OCI-LY1 (cell line): ENCODE measurements at regions not wholly inside any gene's neighbourhood (a gene's known extent, or its start where the extent isn't known, plus 50 kb on each side); places are given as distances from the start of the nearest gene placed in this dataset.

ENCODE experiments used
- H2AFZ ChIP-seq: fragments of 200-600 bp; sonication (generic), shearing (Covaris generic); 2 replicates; pipeline ENCODE4 v1.6.0; 2014; ENCODE audit warnings: antibody characterized with exemption, mild to moderate bottlenecking, low read length
- H3F3A ChIP-seq: fragments of 200-600 bp; sonication (generic), shearing (Covaris generic); 2 replicates; pipeline ENCODE4 v1.6.0; 2014; ENCODE audit warnings: mild to moderate bottlenecking, antibody characterized with exemption, low read length, moderate library complexity; ENCODE audit not compliant: insufficient read depth
- H3K27ac ChIP-seq: fragments of 200-600 bp; sonication (generic); 2 replicates; pipeline ENCODE4 v1.5.1; 2014; ENCODE audit warnings: low read length, mixed run types, mild to moderate bottlenecking, low read depth; ENCODE audit not compliant: poor library complexity, severe bottlenecking
- H3K27me3 ChIP-seq: fragments of 200-600 bp; sonication (generic); 2 replicates; pipeline ENCODE4 v1.6.0; 2014; ENCODE audit warnings: antibody characterized with exemption, mild to moderate bottlenecking, low read length, moderate library complexity; ENCODE audit not compliant: insufficient read depth
- H3K36me3 ChIP-seq: fragments of 200-600 bp; sonication (generic); 2 replicates; pipeline ENCODE4 v1.6.1; 2014; ENCODE audit warnings: mild to moderate bottlenecking, antibody characterized with exemption, low read length, moderate library complexity, mixed read lengths; ENCODE audit not compliant: insufficient read depth
- H3K4me1 ChIP-seq: fragments of 200-600 bp; sonication (generic); 2 replicates; pipeline ENCODE4 v1.5.1; 2014; ENCODE audit warnings: mild to moderate bottlenecking, low read length, moderate library complexity; ENCODE audit not compliant: insufficient read depth, severe bottlenecking
- H3K4me2 ChIP-seq: fragments of 200-600 bp; sonication (generic), shearing (Covaris generic); 2 replicates; pipeline ENCODE4 v1.6.1; 2014; ENCODE audit warnings: low read length
- H3K4me3 ChIP-seq: fragments of 200-600 bp; sonication (generic); 2 replicates; pipeline ENCODE4 v1.5.1; 2014; ENCODE audit warnings: low read length, low read depth, mild to moderate bottlenecking, mixed read lengths; ENCODE audit not compliant: poor library complexity, severe bottlenecking
- H3K79me2 ChIP-seq: fragments of 200-600 bp; shearing (Covaris generic); 2 replicates; pipeline ENCODE4 v1.6.1; 2016; ENCODE audit warnings: mixed run types, low read length, mixed read lengths; ENCODE audit not compliant: insufficient read depth
- H3K9ac ChIP-seq: fragments of 200-600 bp; sonication (generic), shearing (Covaris generic); 2 replicates; pipeline ENCODE4 v1.6.1; 2014; ENCODE audit warnings: mild to moderate bottlenecking, low read length, mixed read lengths
- H3K9me2 ChIP-seq: fragments of 200-600 bp; sonication (generic), shearing (Covaris generic); 2 replicates; pipeline ENCODE4 v1.6.1; 2014; ENCODE audit warnings: low read depth, mild to moderate bottlenecking, low read length, mixed read lengths
- H3K9me3 ChIP-seq: fragments of 200-600 bp; shearing (Covaris generic); 2 replicates; pipeline ENCODE4 v1.6.1; 2014; ENCODE audit warnings: low read length, mixed read lengths
- H4K20me1 ChIP-seq: fragments of 200-600 bp; sonication (generic), shearing (Covaris generic); 2 replicates; pipeline ENCODE4 v1.6.0; 2016; ENCODE audit warnings: mild to moderate bottlenecking, low read length; ENCODE audit not compliant: insufficient read depth
- EZH2 ChIP-seq: fragments of 200-600 bp; sonication (generic), shearing (Covaris generic); IDR thresholded peaks from 2 replicates; pipeline ENCODE4 v1.8.0; 2017; ENCODE audit warnings: borderline replicate concordance, mixed run types, mild to moderate bottlenecking, antibody characterized with exemption, low read length, moderate library complexity, mixed read lengths
- TF ChIP-seq, protein P1 (sequence below): fragments of 200-600 bp; sonication (generic), shearing (Covaris generic); IDR thresholded peaks from 2 replicates; pipeline ENCODE4 v1.5.1; 2017; ENCODE audit warnings: mild to moderate bottlenecking, antibody characterized with exemption, low read length, moderate library complexity, mixed read lengths

DNA sequence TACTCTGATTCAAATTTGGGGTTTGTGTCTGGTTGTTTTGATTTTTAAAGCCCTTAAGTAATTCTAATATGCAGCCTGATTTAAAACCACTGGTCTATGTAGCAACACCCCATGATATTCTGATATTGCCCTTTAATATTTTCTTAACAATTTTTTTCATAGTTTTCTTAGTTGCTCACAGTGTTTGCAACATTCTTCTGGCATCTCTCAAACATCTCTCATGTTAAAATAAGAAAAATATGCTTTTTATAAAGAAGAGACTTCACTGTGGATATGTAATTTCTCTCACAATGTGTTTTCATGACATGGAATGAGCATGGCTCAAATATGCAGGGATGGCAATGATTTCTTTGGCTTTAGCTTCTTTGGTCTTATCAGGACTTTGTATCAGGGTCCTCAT, 183.7 kb downstream of the TAF11L14 start:
- H3K9ac ChIP-seq = no peak overlapping the region
- no peaks in the 10 kb centered on the region for H3K9me2 ChIP-seq
- H3F3A ChIP-seq = no peaks in the 10 kb centered on the region

DNA sequence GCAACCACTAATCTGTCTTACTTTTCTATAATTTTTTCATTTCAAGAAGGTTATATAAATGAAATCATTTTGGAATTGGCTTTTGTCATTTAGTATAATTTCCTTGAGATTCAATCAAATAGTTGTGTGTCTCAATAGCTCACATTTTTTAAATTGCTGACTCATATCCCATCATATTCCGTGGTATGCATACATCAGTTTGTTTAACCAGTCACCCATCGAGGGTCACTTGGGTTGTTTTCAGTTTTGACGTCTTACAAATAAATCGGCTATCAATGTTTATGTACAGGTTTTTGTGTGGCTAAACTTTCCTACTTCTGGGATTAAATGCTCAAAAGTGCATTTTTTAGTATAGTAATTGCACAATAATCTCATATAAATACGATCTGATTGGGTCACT, 185.5 kb downstream of the TAF11L14 start:
- H3K79me2 ChIP-seq = no peaks in the 10 kb centered on the region
- no peak overlapping the region for H2AFZ ChIP-seq
- no peak overlapping the region for H3K27ac ChIP-seq
- no peak overlapping the region for H3K4me3 ChIP-seq
- no peaks in the 10 kb centered on the region for H3K4me1 ChIP-seq
- H3K27me3 ChIP-seq = no peaks in the 10 kb centered on the region
- H3K4me2 ChIP-seq = no peak overlapping the region
- TF ChIP-seq, protein P1, sequence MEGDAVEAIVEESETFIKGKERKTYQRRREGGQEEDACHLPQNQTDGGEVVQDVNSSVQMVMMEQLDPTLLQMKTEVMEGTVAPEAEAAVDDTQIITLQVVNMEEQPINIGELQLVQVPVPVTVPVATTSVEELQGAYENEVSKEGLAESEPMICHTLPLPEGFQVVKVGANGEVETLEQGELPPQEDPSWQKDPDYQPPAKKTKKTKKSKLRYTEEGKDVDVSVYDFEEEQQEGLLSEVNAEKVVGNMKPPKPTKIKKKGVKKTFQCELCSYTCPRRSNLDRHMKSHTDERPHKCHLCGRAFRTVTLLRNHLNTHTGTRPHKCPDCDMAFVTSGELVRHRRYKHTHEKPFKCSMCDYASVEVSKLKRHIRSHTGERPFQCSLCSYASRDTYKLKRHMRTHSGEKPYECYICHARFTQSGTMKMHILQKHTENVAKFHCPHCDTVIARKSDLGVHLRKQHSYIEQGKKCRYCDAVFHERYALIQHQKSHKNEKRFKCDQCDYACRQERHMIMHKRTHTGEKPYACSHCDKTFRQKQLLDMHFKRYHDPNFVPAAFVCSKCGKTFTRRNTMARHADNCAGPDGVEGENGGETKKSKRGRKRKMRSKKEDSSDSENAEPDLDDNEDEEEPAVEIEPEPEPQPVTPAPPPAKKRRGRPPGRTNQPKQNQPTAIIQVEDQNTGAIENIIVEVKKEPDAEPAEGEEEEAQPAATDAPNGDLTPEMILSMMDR = no peak
- no peak for TF ChIP-seq EZH2
- no peaks in the 10 kb centered on the region for H3K36me3 ChIP-seq
- H3K9me2 ChIP-seq = no peaks in the 10 kb centered on the region
- H3K9ac ChIP-seq = no peak overlapping the region
- H3K9me3 ChIP-seq = no peaks in the 10 kb centered on the region
- no peaks in the 10 kb centered on the region for H4K20me1 ChIP-seq
- H3F3A ChIP-seq = no peaks in the 10 kb centered on the region

More for the DNA sequence above, 183.7 kb downstream of the TAF11L14 start:
- Histone ChIP-seq H3K4me1 (no peaks in the 10 kb centered on the region), H3K36me3 (no peaks in the 10 kb centered on the region), H3K4me2 (no peak overlapping the region), H3K79me2 (no peaks in the 10 kb centered on the region), H3K4me3 (no peak overlapping the region), H4K20me1 (no peaks in the 10 kb centered on the region), H2AFZ (no peak overlapping the region), H3K27ac (no peak overlapping the region), H3K27me3 (no peaks in the 10 kb centered on the region), H3K9me3 (no peaks in the 10 kb centered on the region)
- TF ChIP-seq EZH2 = no peak
- TF ChIP-seq, protein P1 = no peak

DNA sequence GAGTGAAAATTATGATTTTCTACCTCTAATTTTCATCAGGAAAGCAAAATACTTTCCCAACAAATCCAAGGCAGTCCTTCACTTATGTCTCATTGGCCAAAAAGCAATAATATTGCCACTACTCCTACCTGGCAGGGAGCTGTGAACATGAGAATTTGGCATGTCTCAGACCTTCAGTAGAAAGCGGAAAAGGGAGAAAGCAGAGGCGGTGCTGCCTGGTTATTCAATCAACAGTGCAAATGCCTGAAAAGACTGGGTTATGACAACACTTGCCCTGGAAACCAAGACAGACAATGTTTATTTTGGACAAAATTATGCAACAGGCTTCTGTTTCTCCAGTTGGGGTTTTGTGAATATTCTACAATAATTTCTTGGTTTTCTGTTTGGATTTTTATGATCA, 194.4 kb downstream of the TAF11L14 start:
- H2AFZ ChIP-seq = no peak overlapping the region
- no peaks in the 10 kb centered on the region for H3K79me2 ChIP-seq
- H3K9me3 ChIP-seq = no peaks in the 10 kb centered on the region
- no peaks in the 10 kb centered on the region for H4K20me1 ChIP-seq
- H3K27ac ChIP-seq = no peak overlapping the region
- H3K4me2 ChIP-seq = no peak overlapping the region
- H3K4me1 ChIP-seq = no peaks in the 10 kb centered on the region
- H3K36me3 ChIP-seq = no peaks in the 10 kb centered on the region
- TF ChIP-seq, protein P1 = no peak
- TF ChIP-seq EZH2 = no peak
- H3K4me3 ChIP-seq = no peak overlapping the region
- no peaks in the 10 kb centered on the region for H3K9me2 ChIP-seq
- H3F3A ChIP-seq = no peaks in the 10 kb centered on the region
- H3K9ac ChIP-seq = no peak overlapping the region
- H3K27me3 ChIP-seq = no peaks in the 10 kb centered on the region
